Fibroblast of skin of left biceps (primary cell): ENCODE measurements at regions not wholly inside any gene's neighbourhood (a gene's known extent, or its start where the extent isn't known, plus 50 kb on each side); places are given as distances from the start of the nearest gene placed in this dataset.
"Not testable (repeated sequence)": the region's sequence is repeated elsewhere in the genome, so short reads cannot be mapped to it uniquely, and the experiment has no call there.

ENCODE experiments used
- DNase-seq, 2 experiments: peaks; one replicate each; pipeline ENCODE4 v3.0.0-alpha.2; 2013; ENCODE audit warnings: low read depth in 2 of 2

GRCh38 chr4:158313566-158313965, 103.3 kb downstream of the TMEM144 start:
- DNase-seq = no peak

- peak; percentile 93 to 96 for DNase-seq
Measured at GRCh38 chr4:158314756-158315487, 104.6 kb downstream of the TMEM144 start.

GRCh38 chr4:158315706-158316105, 105.4 kb downstream of the TMEM144 start:
- DNase-seq = peak; percentile 57 to 58

DNA sequence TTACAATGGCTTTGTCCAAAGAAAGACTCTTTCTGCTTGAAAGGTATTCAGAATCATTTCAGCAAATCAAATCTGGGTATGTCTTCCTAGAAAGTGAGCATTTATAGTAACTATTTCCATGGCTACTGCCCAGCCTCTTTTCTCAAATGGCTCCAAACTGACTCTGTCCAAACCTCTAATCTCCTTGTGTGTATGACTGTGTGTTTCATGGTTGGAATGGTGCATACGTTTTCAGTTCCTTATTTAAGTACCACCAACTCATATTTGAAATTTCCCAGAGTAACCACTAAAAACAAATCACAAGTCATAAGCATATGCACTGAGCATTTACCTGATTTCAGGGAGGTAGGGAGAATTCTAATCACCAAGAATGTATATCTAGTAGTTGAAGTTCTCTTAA, 106.0 kb downstream of the TMEM144 start:
- DNase-seq = no peak

- no peak for DNase-seq
Measured at GRCh38 chr4:158319880-158320279, 109.6 kb downstream of the TMEM144 start.

DNA sequence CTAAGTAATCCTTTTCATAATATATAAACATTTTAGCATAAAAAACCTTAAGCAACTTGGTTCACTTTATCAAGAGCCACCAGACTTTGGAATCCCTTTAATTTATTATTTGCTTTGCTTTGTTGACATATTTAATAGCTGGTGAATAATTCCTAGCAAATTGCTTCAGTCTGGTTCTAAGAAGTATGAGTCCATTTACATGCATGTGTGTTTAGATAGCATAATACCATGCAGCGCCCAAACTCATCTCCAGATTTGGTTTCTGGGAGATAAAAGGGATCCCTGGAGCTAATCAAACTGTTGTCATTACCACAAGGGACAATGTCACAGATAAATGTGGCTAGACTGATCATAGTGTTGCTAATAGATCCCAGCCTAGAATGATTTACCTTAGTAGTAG, 111.8 kb downstream of the TMEM144 start:
- peak in 1 of 2 experiments; percentile 19 for DNase-seq

DNA sequence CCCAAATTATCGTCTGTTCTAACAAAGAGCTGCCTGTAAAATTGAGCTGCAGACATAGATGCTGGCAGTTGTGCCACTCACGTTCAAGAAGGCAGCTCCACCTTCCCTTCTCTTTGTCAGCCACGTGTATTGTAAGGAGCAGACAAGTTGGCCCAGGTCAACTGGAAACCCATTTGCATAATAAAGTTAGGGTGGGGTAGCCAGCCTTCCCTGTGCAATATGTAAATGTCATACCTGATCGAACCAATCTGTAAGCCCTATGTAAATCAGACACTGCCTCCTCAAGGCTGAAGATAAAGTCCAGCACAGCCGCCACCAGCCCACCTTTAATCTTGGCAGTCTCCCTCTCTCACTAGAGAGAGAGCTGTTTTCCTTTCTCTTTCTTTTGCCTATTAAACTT, 117.2 kb downstream of the TMEM144 start:
- no peak for DNase-seq

DNA sequence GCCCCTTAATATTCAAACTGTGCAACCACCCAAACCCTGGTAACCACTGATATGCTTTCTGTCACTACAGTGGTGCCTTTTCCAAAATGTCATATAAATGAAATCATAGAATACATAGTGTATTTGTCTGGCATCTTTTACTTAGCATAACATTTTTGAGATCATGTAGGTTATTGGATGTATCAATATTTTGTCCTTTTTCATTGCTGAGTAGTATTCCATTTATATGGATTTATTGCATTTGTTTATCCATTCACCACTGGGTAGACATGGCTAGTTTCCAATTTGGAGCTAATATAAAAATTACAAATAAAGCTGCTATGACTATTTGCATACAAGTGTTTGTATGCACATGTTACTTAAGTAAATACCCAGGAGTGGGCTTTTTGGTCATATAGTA, 121.6 kb downstream of the TMEM144 start:
- no peak for DNase-seq

GRCh38 chr4:158333820-158334219, 123.5 kb downstream of the TMEM144 start:
- no peak for DNase-seq

DNA sequence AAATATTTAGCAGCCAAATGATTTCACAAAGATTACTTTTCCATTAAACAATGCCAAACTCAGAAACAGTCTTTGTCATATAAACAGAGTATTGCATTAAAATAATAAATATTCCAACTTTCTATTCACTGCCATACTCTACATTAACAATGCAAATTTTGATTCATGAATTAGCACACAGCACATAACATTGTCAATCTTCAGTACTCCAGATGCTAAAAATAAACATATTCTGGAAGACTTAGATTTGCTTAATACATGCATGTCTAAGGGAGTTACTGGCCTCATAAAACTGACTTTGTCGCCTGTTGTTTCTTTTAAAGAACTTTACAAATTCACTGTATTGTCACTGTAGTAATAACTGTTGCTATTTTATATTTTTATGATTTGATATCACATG, 131.6 kb downstream of the TMEM144 start:
- no peak for DNase-seq

GRCh38 chr4:158346576-158346975, 136.3 kb downstream of the TMEM144 start:
- DNase-seq = no peak

DNA sequence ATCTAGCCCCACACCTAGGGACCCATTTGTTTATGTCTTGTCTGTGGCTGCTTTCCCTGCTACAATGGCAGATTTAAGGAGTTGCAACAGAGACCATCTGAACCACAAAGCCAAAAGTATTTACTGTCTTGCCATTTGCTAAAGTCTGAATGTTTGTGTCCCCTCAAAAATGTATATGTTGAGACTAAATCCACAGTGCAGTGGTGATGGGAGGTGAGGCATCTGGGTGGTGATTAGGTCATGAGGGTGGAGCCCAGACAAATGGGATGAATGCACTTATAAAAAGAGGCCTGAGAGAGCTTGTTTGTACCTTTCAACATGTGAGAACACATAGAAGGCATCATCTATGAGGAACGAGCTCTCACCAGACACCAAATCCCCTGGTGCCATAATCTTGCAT, 137.3 kb downstream of the TMEM144 start:
- DNase-seq = no peak

- no peak for DNase-seq
Measured at GRCh38 chr4:158350161-158350560, 139.9 kb downstream of the TMEM144 start.

- no peak for DNase-seq
Measured at GRCh38 chr4:158353541-158354304, 143.4 kb downstream of the TMEM144 start.

DNA sequence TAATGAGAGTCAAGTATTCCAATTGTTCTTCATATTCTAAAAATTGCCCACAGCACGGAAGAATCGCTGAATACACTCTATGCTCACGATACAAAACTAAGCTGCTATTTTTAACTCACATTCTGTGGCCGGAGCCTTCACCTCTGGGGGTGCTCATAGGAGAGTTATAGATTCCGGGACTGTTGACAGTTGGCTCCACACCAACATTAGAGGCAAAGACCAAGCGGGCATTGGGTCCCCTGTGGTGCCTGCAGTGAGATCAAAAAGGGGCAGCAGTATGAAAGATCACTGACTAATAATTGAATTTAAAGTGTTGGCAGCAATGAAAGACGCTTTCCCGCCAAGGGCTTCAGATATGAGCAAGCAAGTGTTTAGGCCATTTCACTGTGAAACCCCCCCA, 146.0 kb downstream of the TMEM144 start:
- no peak for DNase-seq

DNA sequence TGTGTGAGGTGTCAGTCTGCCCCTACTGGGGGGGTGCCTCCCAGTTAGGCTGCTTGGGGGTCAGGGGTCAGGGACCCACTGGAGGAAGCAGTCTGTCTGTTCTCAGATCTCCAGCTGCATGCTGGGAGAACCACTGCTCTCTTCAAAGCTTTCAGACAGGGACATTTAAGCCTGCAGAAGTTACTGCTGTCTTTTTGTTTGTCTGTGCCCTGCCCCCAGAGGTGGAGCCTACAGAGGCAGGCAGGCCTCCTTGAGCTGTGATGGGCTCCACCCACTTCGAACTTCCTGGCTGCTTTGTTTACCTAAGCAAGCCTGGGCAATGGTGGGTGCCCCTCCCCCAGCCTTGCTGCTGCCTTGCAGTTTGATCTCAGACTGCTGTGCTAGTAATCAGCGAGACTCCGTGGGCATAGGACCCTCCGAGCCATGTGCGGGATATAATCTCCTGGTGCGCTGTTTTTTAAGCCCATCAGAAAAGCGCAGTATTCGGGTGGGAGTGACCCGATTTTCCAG, 153.7 kb upstream of the RXFP1 start:
- not testable (repeated sequence) for DNase-seq

DNA sequence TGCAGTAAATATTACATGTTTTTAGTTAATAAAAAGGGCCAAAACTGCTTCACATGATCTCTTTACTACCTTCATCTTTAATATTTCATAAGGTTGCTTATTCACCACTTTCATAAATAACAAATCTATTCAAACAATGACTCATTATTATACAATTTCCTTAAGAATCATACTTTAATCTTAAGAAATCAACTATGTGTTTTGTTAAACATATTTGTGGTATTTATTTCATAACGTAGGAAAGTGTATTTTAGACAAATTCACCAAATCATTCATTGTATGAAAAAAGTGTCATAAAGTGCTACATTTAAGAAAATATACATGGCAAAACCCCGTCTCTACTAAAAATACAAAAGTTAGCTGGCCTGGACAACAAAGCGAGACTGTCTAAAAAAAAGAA, 150.5 kb upstream of the RXFP1 start:
- DNase-seq = peak in 1 of 2 experiments; percentile 10

GRCh38 chr4:158374318-158374717, 147.4 kb upstream of the RXFP1 start:
- no peak for DNase-seq

GRCh38 chr4:158376106-158376840, 145.4 kb upstream of the RXFP1 start:
- DNase-seq = no peak

DNA sequence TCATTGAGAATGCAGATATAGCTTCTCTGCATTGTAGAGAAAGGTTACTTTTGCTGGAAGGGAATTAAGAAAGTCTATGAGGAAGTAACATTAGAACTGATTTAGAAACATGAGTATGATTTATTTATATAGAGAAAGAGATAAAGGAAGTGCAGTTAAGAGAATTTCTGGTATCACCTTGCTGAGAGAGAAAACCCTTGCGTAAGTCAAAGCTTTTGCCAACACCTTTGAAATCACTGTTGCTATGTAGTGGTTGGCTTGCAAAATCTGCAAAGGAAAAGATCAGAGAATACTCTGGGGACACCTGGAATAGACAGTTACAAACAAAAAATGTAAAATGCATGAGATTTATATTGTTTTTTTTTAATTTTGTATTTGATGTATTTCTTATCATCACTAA, 137.3 kb upstream of the RXFP1 start:
- no peak for DNase-seq

- DNase-seq = no peak
Measured at GRCh38 chr4:158395343-158395742, 126.3 kb upstream of the RXFP1 start.

- DNase-seq = no peak
Measured at GRCh38 chr4:158395889-158396288, 125.8 kb upstream of the RXFP1 start.
